ENCODE measurements at regions not wholly inside any gene's neighbourhood (a gene's known extent, or its start where the extent isn't known, plus 50 kb on each side); places are given as distances from the start of the nearest gene placed in this dataset.

GRCh38 chr3:127056281-127056680 is 73.4 kb downstream of the PLXNA1 start:
- no peaks in the 10 kb centered on the region for H3K9me3 ChIP-seq (replicated peaks; ENCODE audit: control insufficient read depth, insufficient read depth, low read length)
- no peak for DNase-seq (ENCODE audit: low read depth, low spot score)
- dilution Hi-C loops (cut with MboI; ENCODE audit: extremely low pct_ligation_motif_present, low sequenced_read_pairs) = no loop called here

GRCh38 chr3:127056976-127057375 is 74.1 kb downstream of the PLXNA1 start:
- Histone ChIP-seq H3K36me3 (ENCODE audit: control insufficient read depth in 2 of 2, extremely low read depth in 1 of 2, insufficient read depth in 2 of 2, low read length in 2 of 2) (no peaks in the 10 kb centered on the region), H4K20me1 (replicated peaks; ENCODE audit: control insufficient read depth, extremely low read depth, insufficient read depth, low read length) (no peaks in the 10 kb centered on the region), H3K27me3 (ENCODE audit: control insufficient read depth in 2 of 2, insufficient read depth in 2 of 2, low read length in 2 of 2) (peaks cover 0 to 3% of the 10 kb centered on the region in 2 experiments), H3K9me3 (replicated peaks; ENCODE audit: control insufficient read depth, insufficient read depth, low read length) (no peaks in the 10 kb centered on the region), H3K4me2 (ENCODE audit: insufficient read depth, low read length) (no peak overlapping the region), H2AFZ (ENCODE audit: low read depth, low read length) (no peak overlapping the region), H3K79me2 (ENCODE audit: control insufficient read depth, insufficient read depth, low read length) (no peaks in the 10 kb centered on the region), H3K4me1 (ENCODE audit: control insufficient read depth, extremely low read depth, insufficient read depth, low read length) (no peaks in the 10 kb centered on the region), H3K27ac (ENCODE audit: insufficient read depth, low read depth, low read length) (no peak overlapping the region), H3K9me1 (replicated peaks; ENCODE audit: control insufficient read depth, extremely low read depth, insufficient read depth, low read length) (no peaks in the 10 kb centered on the region), H3K4me3 (replicated peaks in 1 of 3; ENCODE audit: insufficient read depth in 1 of 3, low read depth in 1 of 3, low read length in 3 of 3) (no peak overlapping the region), H3K9ac (replicated peaks; ENCODE audit: extremely low read depth, insufficient read depth, low read length) (no peak overlapping the region)
- BruUV-seq (replicated peaks) = no TSS peak
- no peak for TF ChIP-seq POLR2A (IDR thresholded peaks at IDR 0.05; ENCODE audit: low read depth, low read length)
- no peak for TF ChIP-seq JUN (IDR thresholded peaks at IDR 0.05; ENCODE audit: borderline replicate concordance, insufficient read depth, insufficient read length, low read depth)
- no peak for TF ChIP-seq FOS (IDR thresholded peaks at IDR 0.05; ENCODE audit: borderline replicate concordance, insufficient read depth, low read length)
- TF ChIP-seq POLR2AphosphoS5 (IDR thresholded peaks at IDR 0.05; ENCODE audit: insufficient read depth, low read depth, low read length) = no peak
- TF ChIP-seq MAX (IDR thresholded peaks at IDR 0.05; ENCODE audit: insufficient read depth, insufficient read length) = no peak
- no peak for TF ChIP-seq EZH2 (IDR thresholded peaks at IDR 0.05; ENCODE audit: borderline replicate concordance, low read depth, low read length, severe bottlenecking)
- no peak for TF ChIP-seq MYC (IDR thresholded peaks at IDR 0.05; ENCODE audit: low read depth, low read length)
- TF ChIP-seq GATA2 (IDR thresholded peaks at IDR 0.05; ENCODE audit: insufficient read depth, insufficient read length, low read depth, low read length) = no peak
- no peak for TF ChIP-seq CTCF (IDR thresholded peaks at IDR 0.05; ENCODE audit: extremely low read depth in 1 of 2, insufficient read depth in 1 of 2, low read depth in 1 of 2, low read length in 2 of 2)
- dilution Hi-C loops (cut with MboI; ENCODE audit: extremely low pct_ligation_motif_present, low sequenced_read_pairs) = no loop called here
- DNase-seq (ENCODE audit: low read depth, low spot score) (no peak), FAIRE-seq (no peak)
- ChIA-PET CTCF (interaction anchor here (1.0 kb wide), 1 partner anchor 9 kb away, joined by 3 read pairs; no protein-coding TSS in a partner anchor), POLR2A (no interaction called here)
- intact Hi-C loops (cut with micrococcal nuclease) = no loop called here

More at GRCh38 chr3:127056281-127056680, 73.4 kb downstream of the PLXNA1 start:
- Histone ChIP-seq H3K9me1 (replicated peaks; ENCODE audit: control insufficient read depth, extremely low read depth, insufficient read depth, low read length) (no peaks in the 10 kb centered on the region), H3K9ac (replicated peaks; ENCODE audit: extremely low read depth, insufficient read depth, low read length) (no peak overlapping the region), H3K27me3 (ENCODE audit: control insufficient read depth in 2 of 2, insufficient read depth in 2 of 2, low read length in 2 of 2) (no peaks in the 10 kb centered on the region), H2AFZ (ENCODE audit: low read depth, low read length) (no peak overlapping the region), H3K4me3 (replicated peaks in 1 of 3; ENCODE audit: insufficient read depth in 1 of 3, low read depth in 1 of 3, low read length in 3 of 3) (no peak overlapping the region), H3K36me3 (ENCODE audit: control insufficient read depth in 2 of 2, extremely low read depth in 1 of 2, insufficient read depth in 2 of 2, low read length in 2 of 2) (no peaks in the 10 kb centered on the region), H3K27ac (ENCODE audit: insufficient read depth, low read depth, low read length) (no peak overlapping the region), H3K4me2 (ENCODE audit: insufficient read depth, low read length) (no peak overlapping the region), H3K4me1 (ENCODE audit: control insufficient read depth, extremely low read depth, insufficient read depth, low read length) (no peaks in the 10 kb centered on the region), H4K20me1 (replicated peaks; ENCODE audit: control insufficient read depth, extremely low read depth, insufficient read depth, low read length) (no peaks in the 10 kb centered on the region), H3K79me2 (ENCODE audit: control insufficient read depth, insufficient read depth, low read length) (no peaks in the 10 kb centered on the region)
- no TSS peak for BruUV-seq (replicated peaks)
- TF ChIP-seq FOS (IDR thresholded peaks at IDR 0.05; ENCODE audit: borderline replicate concordance, insufficient read depth, low read length) (no peak), MAX (IDR thresholded peaks at IDR 0.05; ENCODE audit: insufficient read depth, insufficient read length) (no peak)
- no peak for FAIRE-seq
- POLR2A ChIA-PET = no interaction called here
- intact Hi-C loops (cut with micrococcal nuclease) = no loop called here
- CTCF ChIA-PET = no interaction called here
